Astrocyte of the cerebellum (primary cell): ENCODE measurements at regions not wholly inside any gene's neighbourhood (a gene's known extent, or its start where the extent isn't known, plus 50 kb on each side); places are given as distances from the start of the nearest gene placed in this dataset.
"Not testable (repeated sequence)": the region's sequence is repeated elsewhere in the genome, so short reads cannot be mapped to it uniquely, and the experiment has no call there.

ENCODE experiments used
- DNase-seq: peaks from one replicate; pipeline ENCODE4 v3.0.0-alpha.2; 2011; ENCODE audit warnings: low read depth
- H3K4me3 ChIP-seq: 2 replicates; pipeline ENCODE4 v1.5.1; 2011; ENCODE audit warnings: mild to moderate bottlenecking, low read depth, low read length, moderate library complexity
- in situ Hi-C: cut with HindIII; loops from 2 replicates; pipeline ENCODE4 v1.10.0; 2017; ENCODE audit warnings: low sequenced_read_pairs
- TF ChIP-seq, protein P1 (sequence below): IDR thresholded peaks from 2 replicates; pipeline ENCODE4 v1.5.1; 2012; ENCODE audit warnings: low read length, low read depth, moderate library complexity, mild to moderate bottlenecking; ENCODE audit errors: missing control alignments

DNA sequence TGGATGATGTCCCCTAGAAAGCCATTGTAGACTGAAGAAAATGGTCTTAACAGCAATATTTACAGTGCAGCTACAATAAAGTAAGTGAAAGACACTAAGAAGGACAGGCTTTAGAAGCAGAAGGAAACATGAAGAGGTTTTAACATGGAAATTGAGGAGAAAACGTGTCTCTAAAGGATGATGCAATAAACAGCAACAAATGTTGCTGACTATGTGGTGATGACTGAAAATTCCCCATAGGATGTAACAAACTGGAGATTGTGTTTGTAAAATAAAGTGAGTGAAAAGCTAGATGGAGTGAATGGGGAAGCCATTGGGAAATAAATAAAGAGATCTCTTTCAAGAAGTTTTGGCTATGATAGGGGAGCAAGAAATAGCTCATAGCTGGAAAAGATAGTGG, 186.7 kb upstream of the IPO5 start:
- in situ Hi-C loops, result no loop called here
- TF ChIP-seq, protein P1, sequence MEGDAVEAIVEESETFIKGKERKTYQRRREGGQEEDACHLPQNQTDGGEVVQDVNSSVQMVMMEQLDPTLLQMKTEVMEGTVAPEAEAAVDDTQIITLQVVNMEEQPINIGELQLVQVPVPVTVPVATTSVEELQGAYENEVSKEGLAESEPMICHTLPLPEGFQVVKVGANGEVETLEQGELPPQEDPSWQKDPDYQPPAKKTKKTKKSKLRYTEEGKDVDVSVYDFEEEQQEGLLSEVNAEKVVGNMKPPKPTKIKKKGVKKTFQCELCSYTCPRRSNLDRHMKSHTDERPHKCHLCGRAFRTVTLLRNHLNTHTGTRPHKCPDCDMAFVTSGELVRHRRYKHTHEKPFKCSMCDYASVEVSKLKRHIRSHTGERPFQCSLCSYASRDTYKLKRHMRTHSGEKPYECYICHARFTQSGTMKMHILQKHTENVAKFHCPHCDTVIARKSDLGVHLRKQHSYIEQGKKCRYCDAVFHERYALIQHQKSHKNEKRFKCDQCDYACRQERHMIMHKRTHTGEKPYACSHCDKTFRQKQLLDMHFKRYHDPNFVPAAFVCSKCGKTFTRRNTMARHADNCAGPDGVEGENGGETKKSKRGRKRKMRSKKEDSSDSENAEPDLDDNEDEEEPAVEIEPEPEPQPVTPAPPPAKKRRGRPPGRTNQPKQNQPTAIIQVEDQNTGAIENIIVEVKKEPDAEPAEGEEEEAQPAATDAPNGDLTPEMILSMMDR, result no peak

DNA sequence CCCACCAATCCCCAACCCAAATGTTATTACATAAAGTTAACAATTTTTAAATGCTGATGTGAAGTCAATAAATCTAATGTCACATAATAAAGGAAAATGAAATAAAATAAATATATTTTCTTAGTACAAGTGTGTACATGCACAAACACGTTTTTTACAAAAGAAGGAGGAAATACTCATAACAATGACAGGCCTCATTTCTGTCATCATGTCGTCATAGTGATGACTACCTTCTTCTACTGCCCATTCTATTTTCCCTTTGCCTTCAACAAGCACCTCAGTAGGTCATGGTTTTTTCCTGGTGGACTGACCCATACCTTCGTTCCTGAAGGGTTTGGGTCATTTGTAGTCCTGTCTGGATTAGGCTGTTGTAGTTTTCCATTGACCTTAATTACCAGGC, 185.3 kb upstream of the IPO5 start:
- DNase-seq, result no peak
- no peak overlapping the region for H3K4me3 ChIP-seq
- TF ChIP-seq, protein P1, result no peak
- in situ Hi-C loops, result no loop called here

More for the DNA sequence above, 186.7 kb upstream of the IPO5 start:
- no peak overlapping the region for H3K4me3 ChIP-seq
- DNase-seq, result no peak

DNA sequence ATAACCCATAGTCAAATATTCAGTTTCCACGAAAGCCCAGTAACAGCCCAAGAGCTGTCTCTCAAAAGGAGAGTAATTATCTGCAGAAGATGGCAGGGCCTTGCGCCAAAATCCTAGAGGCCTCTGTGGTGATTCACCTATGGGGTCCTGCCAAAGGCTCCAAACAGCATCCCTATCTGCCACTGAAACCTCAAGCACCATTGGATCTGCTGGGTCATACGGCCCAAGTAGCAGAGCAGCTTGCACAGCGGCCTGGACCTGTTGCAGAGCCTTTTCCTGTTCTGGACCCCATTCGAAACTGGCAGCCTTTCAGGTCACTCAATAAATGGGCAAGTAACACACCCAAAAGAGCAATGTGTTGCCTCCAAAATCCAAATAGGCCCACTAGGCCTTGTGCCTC, 183.2 kb upstream of the IPO5 start:
- DNase-seq, in situ Hi-C loops: not testable (repeated sequence)

DNA sequence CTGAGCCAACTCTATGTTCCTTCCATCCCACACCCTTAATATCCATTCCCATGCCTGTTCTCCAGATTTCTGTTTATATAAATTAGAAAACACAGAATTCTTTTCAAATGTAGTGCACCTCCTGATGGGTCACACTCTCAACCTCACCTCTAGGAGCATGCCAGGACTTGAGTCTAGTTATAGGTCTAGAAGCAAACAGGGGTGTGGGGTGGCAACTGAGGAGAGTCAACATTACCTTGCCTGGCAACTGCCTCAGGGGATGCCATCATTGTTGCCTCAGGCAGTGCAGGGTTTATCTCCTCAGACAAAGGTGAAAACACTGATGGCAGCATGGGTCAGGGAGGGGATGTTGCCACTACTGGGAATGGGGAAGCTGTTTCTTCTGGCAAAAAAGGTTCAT, 181.0 kb upstream of the IPO5 start:
- DNase-seq, in situ Hi-C loops, H3K4me3 ChIP-seq: not testable (repeated sequence)

More for the DNA sequence above, 183.2 kb upstream of the IPO5 start:
- H3K4me3 ChIP-seq, result not testable (repeated sequence)

DNA sequence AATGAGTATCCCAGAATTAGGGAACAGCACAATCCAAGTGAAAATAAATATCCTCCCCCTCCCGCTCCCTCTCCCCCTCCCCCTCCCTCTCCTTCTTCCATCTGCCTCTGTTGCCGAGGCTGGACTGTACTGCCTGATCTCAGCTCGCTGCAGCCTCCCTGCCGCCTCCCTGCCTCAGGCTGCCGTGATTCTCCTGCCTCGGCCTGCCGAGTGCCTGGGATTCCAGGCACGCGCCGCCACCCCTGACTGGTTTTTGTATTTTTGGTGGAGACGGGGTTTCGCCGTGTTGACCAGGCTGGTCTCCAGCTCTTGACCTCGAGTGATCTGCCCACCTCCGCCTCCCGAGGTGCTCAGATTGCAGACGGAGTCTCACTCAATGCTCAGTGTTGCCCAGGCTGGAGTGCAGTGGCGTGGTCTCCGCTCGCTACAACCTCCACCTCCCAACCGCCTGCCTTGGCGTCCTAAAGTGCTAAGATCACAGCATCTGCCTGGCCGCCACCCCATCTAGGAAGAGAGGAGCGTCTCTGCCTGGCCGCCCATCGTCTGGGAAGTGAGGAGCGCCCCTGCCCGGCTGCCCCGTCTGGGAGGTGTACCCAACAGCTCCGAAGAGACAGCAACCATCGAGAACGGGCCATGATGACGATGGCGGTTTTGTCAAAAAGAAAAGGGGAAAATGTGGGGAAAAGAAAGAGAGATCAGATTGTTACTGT, 178.9 kb upstream of the IPO5 start:
- H3K4me3 ChIP-seq, in situ Hi-C loops, DNase-seq: not testable (repeated sequence)

DNA sequence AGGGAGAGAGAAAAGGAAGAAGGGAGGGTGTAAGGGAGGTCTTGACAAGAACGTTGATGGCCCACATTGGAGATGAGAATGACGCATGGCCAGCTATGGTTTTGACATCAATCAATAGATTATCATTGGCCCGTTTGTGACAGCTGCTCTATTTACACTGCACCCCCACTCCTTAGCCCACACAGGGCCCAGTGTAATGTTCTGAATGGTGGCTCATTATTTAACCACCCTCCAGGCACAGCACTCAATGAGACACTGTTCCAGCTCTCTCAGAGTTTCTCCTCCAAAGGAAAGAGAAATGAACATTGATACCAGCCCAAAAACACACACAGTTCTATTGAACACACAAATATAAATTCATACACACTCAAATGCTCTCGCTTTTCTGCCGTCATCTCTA, 173.0 kb upstream of the IPO5 start:
- in situ Hi-C loops, result no loop called here
- TF ChIP-seq, protein P1, result no peak
- no peak for DNase-seq
- H3K4me3 ChIP-seq, result no peak overlapping the region

DNA sequence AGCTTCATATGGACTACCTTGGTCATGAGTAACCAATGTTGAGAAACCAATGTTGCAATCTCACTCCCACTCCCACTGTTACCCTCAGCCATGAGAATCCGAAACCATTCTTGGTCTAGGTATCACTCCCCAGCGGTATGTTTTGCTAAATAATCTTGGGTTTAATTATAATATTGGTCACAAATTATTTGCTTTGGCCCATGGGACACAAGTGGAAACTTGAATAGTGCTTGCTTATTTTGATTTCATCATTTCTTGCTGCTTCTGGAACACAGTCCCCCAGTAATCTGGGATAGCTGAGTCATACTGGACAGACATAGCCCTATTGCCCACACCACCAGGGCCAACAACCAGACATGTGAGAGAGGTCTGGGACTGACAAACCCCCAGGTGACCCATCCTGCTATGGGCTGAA, 171.6 kb upstream of the IPO5 start:
- DNase-seq, result no peak
- in situ Hi-C loops, result no loop called here
- no peak overlapping the region for H3K4me3 ChIP-seq
- TF ChIP-seq, protein P1, result no peak

DNA sequence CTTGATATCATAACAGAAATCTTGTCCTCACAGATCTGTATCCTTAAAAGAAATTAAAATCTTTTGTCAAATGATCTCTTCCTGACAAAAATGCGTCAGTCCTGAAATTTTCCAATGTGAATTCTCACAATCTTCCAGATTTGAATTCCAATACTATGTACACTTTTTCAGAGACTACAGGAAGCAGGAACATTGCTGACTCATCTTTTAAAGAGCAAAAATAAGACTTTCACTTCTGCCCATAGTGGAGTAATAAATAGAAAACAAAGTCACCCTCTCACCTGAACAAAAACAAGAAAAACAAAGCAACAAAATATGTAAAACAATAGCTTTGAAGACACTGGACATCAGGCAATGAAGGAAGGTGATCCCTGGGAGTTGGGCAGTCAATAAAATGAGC, 167.0 kb upstream of the IPO5 start:
- no peak overlapping the region for H3K4me3 ChIP-seq
- no peak for DNase-seq
- TF ChIP-seq, protein P1, result no peak
- in situ Hi-C loops, result no loop called here
